ENCODE measurements at regions not wholly inside any gene's neighbourhood (a gene's known extent, or its start where the extent isn't known, plus 50 kb on each side); places are given as distances from the start of the nearest gene placed in this dataset.

GRCh38 chr1:239644604-239645003 lies 258.2 kb downstream of the CHRM3 start:
- Histone ChIP-seq H3K4me2 (ENCODE audit: control insufficient read depth, extremely low read depth, insufficient read depth, low read depth, low read length) (no peak overlapping the region), H3K9me3 (ENCODE audit: control insufficient read depth, low read depth, low read length) (no peaks in the 10 kb centered on the region), H3K9ac (ENCODE audit: control insufficient read depth, extremely low read depth, insufficient read depth, low read length) (no peak overlapping the region), H4K20me1 (ENCODE audit: control insufficient read depth, extremely low read depth, insufficient read depth, low read length) (no peaks in the 10 kb centered on the region), H3K27ac (ENCODE audit: control insufficient read depth, insufficient read depth, low read length) (no peak overlapping the region), H3K4me1 (ENCODE audit: control insufficient read depth, extremely low read depth, insufficient read depth, low read length) (no peaks in the 10 kb centered on the region), H3K79me2 (ENCODE audit: control insufficient read depth, insufficient read depth, low read length) (no peaks in the 10 kb centered on the region), H3K36me3 (ENCODE audit: control insufficient read depth in 2 of 2, extremely low read depth in 1 of 2, insufficient read depth in 2 of 2, low read length in 2 of 2) (no peaks in the 10 kb centered on the region), H3K9me1 (ENCODE audit: control insufficient read depth, extremely low read depth, insufficient read depth, low read length) (no peaks in the 10 kb centered on the region), H3K27me3 (ENCODE audit: control insufficient read depth, extremely low read depth, insufficient read depth, low read length) (no peaks in the 10 kb centered on the region), H2AFZ (ENCODE audit: control insufficient read depth, low read length) (no peak overlapping the region), H3K4me3 (ENCODE audit: control insufficient read depth in 2 of 3, extremely low read depth in 1 of 3, insufficient read depth in 2 of 3, low read depth in 1 of 3, low read length in 3 of 3) (no peak overlapping the region)
- TF ChIP-seq EZH2 (IDR thresholded peaks at IDR 0.05; ENCODE audit: low read length) (no peak), CTCF (optimal IDR thresholded peaks at IDR 0.05 in 1 of 3, IDR thresholded peaks at IDR 0.05 in 1 of 3, conservative IDR thresholded peaks at IDR 0.05 in 1 of 3; ENCODE audit: extremely low read depth in 1 of 3, insufficient read depth in 2 of 3, low read length in 3 of 3) (no peak)
- no peak for DNase-seq (ENCODE audit: low read depth, low spot score)
- FAIRE-seq = no peak
- dilution Hi-C loops (cut with MboI; ENCODE audit: extremely low pct_ligation_motif_present, low sequenced_read_pairs) = no loop called here

GRCh38 chr1:239647045-239647444 lies 260.7 kb downstream of the CHRM3 start:
- dilution Hi-C loops (cut with MboI; ENCODE audit: extremely low pct_ligation_motif_present, low sequenced_read_pairs) = no loop called here
- no peak overlapping the region for H3K27ac ChIP-seq (ENCODE audit: control insufficient read depth, insufficient read depth, low read length)
- no peaks in the 10 kb centered on the region for H3K9me3 ChIP-seq (ENCODE audit: control insufficient read depth, low read depth, low read length)
- no peak overlapping the region for H3K4me2 ChIP-seq (ENCODE audit: control insufficient read depth, extremely low read depth, insufficient read depth, low read depth, low read length)
- H3K9ac ChIP-seq (ENCODE audit: control insufficient read depth, extremely low read depth, insufficient read depth, low read length) = no peak overlapping the region
- DNase-seq (ENCODE audit: low read depth, low spot score) (no peak), FAIRE-seq (no peak)
- H3K9me1 ChIP-seq (ENCODE audit: control insufficient read depth, extremely low read depth, insufficient read depth, low read length) = no peaks in the 10 kb centered on the region
- no peak for TF ChIP-seq CTCF (optimal IDR thresholded peaks at IDR 0.05 in 1 of 3, IDR thresholded peaks at IDR 0.05 in 1 of 3, conservative IDR thresholded peaks at IDR 0.05 in 1 of 3; ENCODE audit: extremely low read depth in 1 of 3, insufficient read depth in 2 of 3, low read length in 3 of 3)
- no peak for TF ChIP-seq EZH2 (IDR thresholded peaks at IDR 0.05; ENCODE audit: low read length)
- H4K20me1 ChIP-seq (ENCODE audit: control insufficient read depth, extremely low read depth, insufficient read depth, low read length) = no peaks in the 10 kb centered on the region
- H3K79me2 ChIP-seq (ENCODE audit: control insufficient read depth, insufficient read depth, low read length) = no peaks in the 10 kb centered on the region
- H3K27me3 ChIP-seq (ENCODE audit: control insufficient read depth, extremely low read depth, insufficient read depth, low read length) = no peaks in the 10 kb centered on the region
- H3K4me3 ChIP-seq (ENCODE audit: control insufficient read depth in 2 of 3, extremely low read depth in 1 of 3, insufficient read depth in 2 of 3, low read depth in 1 of 3, low read length in 3 of 3) = no peak overlapping the region
- no peak overlapping the region for H2AFZ ChIP-seq (ENCODE audit: control insufficient read depth, low read length)
- H3K4me1 ChIP-seq (ENCODE audit: control insufficient read depth, extremely low read depth, insufficient read depth, low read length) = no peaks in the 10 kb centered on the region
- no peaks in the 10 kb centered on the region for H3K36me3 ChIP-seq (ENCODE audit: control insufficient read depth in 2 of 2, extremely low read depth in 1 of 2, insufficient read depth in 2 of 2, low read length in 2 of 2)

All from keratinocyte (primary cell).